GM12878 (cell line): ENCODE measurements at regions not wholly inside any gene's neighbourhood (a gene's known extent, or its start where the extent isn't known, plus 50 kb on each side); places are given as distances from the start of the nearest gene placed in this dataset.

Experiments used
- CTCF ChIP-seq, 3 experiments: IDR thresholded peaks in 2 of 3; conservative IDR thresholded peaks in 1 of 3; 2 replicates each; pipeline ENCODE4 v1.5.1; 2011; ENCODE audit warnings: low read depth in 3 of 3, low read length in 3 of 3, mild to moderate bottlenecking in 3 of 3, control low read depth in 2 of 3, moderate library complexity in 2 of 3, inconsistent platforms in 1 of 3, mixed read lengths in 1 of 3; ENCODE audit not compliant: control insufficient read depth in 2 of 3, insufficient read depth in 1 of 3; ENCODE audit errors: extremely low read depth in 1 of 3
- EZH2 ChIP-seq: IDR thresholded peaks from 2 replicates; pipeline ENCODE4 v1.6.1; 2012; ENCODE audit warnings: low read depth, mild to moderate bottlenecking, control low read depth, inconsistent platforms, low read length, borderline replicate concordance; ENCODE audit not compliant: control insufficient read depth
- KDM1A ChIP-seq: fragments of 200-600 bp; sonication (generic); IDR thresholded peaks from 2 replicates; pipeline ENCODE4 v1.6.1; 2016; ENCODE audit warnings: borderline replicate concordance
- LARP7 ChIP-seq: fragments of 450-650 bp; IDR thresholded peaks from 2 replicates; pipeline ENCODE4 v1.6.1; 2017; ENCODE audit warnings: mild to moderate bottlenecking
- MXI1 ChIP-seq: fragments of 150-350 bp; IDR thresholded peaks from 2 replicates; pipeline ENCODE4 v1.6.1; 2011; ENCODE audit warnings: low read depth, mild to moderate bottlenecking, inconsistent platforms, low read length, improper control_type of control experiment
- SRF ChIP-seq, 2 experiments: IDR thresholded peaks; 2 replicates each; pipeline ENCODE4 v1.6.1; 2011; ENCODE audit warnings: low read depth in 2 of 2, low read length in 2 of 2, mild to moderate bottlenecking in 1 of 2, moderate library complexity in 1 of 2
- SUZ12 ChIP-seq: fragments of 200-600 bp; sonication (generic); IDR thresholded peaks from one replicate; pipeline ENCODE4 v1.6.1; 2018; ENCODE audit warnings: antibody characterized with exemption, mild to moderate bottlenecking; ENCODE audit not compliant: unreplicated experiment
- USF2 ChIP-seq: IDR thresholded peaks from 2 replicates; pipeline ENCODE4 v1.6.1; 2011; ENCODE audit warnings: low read depth, low read length, improper control_type of control experiment, borderline replicate concordance
- ZNF274 ChIP-seq: IDR thresholded peaks from one replicate; pipeline ENCODE4 v1.8.0; 2011; ENCODE audit not compliant: insufficient read length, insufficient read depth
- TF ChIP-seq, protein P1 (sequence below): IDR thresholded peaks from 2 replicates; pipeline ENCODE4 v1.6.1; 2012; ENCODE audit warnings: low read depth, low read length, improper control_type of control experiment
- TF ChIP-seq, protein P2 (sequence below): IDR thresholded peaks from 2 replicates; pipeline ENCODE4 v1.6.1; 2012; ENCODE audit warnings: mild to moderate bottlenecking, low read depth, low read length

DNA sequence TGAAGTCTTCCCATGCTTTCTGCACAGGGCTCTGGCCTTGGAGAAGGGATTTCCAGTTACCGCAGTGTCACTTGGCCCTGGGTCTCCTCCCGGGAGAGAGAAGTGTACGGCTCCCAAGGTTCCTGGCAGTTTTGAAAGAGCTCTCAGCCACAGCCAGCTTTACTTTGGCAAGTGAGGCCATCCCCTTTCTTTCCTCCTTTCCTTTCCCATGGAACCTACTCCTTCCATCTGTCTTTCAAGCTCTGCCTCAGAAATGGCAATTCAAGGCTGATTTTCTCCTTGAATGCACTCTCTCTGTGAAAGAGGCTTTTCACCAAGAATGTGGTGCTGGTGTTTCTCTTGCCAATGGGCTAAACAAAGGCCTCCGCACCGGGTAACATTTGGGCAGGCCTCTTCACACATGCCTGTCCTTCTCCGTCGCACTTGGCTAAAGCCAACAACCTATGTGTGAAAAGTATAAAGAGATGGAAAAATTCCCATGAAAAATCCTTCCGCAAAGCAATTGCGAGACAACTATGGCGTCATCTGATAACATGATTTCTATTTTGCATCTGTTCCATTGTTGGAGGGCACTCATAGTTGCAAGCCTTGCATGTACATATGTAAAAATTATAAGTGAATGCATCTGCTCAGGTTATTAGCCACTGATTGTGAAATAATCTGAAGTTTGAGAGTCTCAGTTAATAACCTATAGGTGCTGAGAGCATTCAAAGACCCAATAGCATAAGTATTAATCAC, 125.4 kb downstream of the PFKFB3 start:
- TF ChIP-seq EZH2 (no peak), SUZ12 (no peak), SRF (IDR thresholded peaks at IDR 0.05; ENCODE audit: low read depth in 2 of 2, low read length in 2 of 2) (no peak), USF2 (no peak), KDM1A (no peak), CTCF (IDR thresholded peaks at IDR 0.05 in 2 of 3, conservative IDR thresholded peaks at IDR 0.05 in 1 of 3; ENCODE audit: control insufficient read depth in 2 of 3, extremely low read depth in 1 of 3, insufficient read depth in 1 of 3, low read depth in 3 of 3, low read length in 3 of 3) (no peak), ZNF274 (no peak), LARP7 (no peak), MXI1 (no peak)
- TF ChIP-seq, protein P1, sequence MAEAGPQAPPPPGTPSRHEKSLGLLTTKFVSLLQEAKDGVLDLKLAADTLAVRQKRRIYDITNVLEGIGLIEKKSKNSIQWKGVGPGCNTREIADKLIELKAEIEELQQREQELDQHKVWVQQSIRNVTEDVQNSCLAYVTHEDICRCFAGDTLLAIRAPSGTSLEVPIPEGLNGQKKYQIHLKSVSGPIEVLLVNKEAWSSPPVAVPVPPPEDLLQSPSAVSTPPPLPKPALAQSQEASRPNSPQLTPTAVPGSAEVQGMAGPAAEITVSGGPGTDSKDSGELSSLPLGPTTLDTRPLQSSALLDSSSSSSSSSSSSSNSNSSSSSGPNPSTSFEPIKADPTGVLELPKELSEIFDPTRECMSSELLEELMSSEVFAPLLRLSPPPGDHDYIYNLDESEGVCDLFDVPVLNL = no peak
- TF ChIP-seq, protein P2, sequence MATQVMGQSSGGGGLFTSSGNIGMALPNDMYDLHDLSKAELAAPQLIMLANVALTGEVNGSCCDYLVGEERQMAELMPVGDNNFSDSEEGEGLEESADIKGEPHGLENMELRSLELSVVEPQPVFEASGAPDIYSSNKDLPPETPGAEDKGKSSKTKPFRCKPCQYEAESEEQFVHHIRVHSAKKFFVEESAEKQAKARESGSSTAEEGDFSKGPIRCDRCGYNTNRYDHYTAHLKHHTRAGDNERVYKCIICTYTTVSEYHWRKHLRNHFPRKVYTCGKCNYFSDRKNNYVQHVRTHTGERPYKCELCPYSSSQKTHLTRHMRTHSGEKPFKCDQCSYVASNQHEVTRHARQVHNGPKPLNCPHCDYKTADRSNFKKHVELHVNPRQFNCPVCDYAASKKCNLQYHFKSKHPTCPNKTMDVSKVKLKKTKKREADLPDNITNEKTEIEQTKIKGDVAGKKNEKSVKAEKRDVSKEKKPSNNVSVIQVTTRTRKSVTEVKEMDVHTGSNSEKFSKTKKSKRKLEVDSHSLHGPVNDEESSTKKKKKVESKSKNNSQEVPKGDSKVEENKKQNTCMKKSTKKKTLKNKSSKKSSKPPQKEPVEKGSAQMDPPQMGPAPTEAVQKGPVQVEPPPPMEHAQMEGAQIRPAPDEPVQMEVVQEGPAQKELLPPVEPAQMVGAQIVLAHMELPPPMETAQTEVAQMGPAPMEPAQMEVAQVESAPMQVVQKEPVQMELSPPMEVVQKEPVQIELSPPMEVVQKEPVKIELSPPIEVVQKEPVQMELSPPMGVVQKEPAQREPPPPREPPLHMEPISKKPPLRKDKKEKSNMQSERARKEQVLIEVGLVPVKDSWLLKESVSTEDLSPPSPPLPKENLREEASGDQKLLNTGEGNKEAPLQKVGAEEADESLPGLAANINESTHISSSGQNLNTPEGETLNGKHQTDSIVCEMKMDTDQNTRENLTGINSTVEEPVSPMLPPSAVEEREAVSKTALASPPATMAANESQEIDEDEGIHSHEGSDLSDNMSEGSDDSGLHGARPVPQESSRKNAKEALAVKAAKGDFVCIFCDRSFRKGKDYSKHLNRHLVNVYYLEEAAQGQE = no peak
